Peyer's patch (tissue), 4 donors: ENCODE measurements at regions not wholly inside any gene's neighbourhood (a gene's known extent, or its start where the extent isn't known, plus 50 kb on each side); places are given as distances from the start of the nearest gene placed in this dataset.

Experiments used
- DNase-seq, 3 donors: peaks; one replicate each; pipeline ENCODE4 v3.0.0-alpha.2; 2017 to 2019
- H3K27ac ChIP-seq, 4 donors: fragments of 200-600 bp; sonication (generic); one replicate each; pipeline ENCODE4 v1.5.1; 2016 to 2019
- H3K27me3 ChIP-seq, 2 donors: fragments of 200-600 bp; sonication (generic); one replicate each; pipeline ENCODE4 v1.5.1; 2019
- H3K36me3 ChIP-seq, 3 donors: fragments of 200-600 bp; sonication (generic); one replicate each; pipeline ENCODE4 v1.5.1; 2016 to 2019
- H3K4me1 ChIP-seq, 4 donors: fragments of 200-600 bp; sonication (generic); one replicate each; pipeline ENCODE4 v1.5.1; 2016 to 2019
- H3K4me3 ChIP-seq, 4 donors: fragments of 200-600 bp; sonication (generic); 1 replicate in 3 of 4; 2 replicates in 1 of 4; pipeline ENCODE4 v1.5.1; 2016 to 2019; ENCODE audit warnings: mild to moderate bottlenecking in 1 of 4
- H3K9me3 ChIP-seq, 4 donors: fragments of 200-600 bp; sonication (generic); one replicate each; pipeline ENCODE4 v1.5.1; 2016 to 2019; ENCODE audit warnings: mild to moderate bottlenecking in 1 of 4
- CTCF ChIP-seq, 6 experiments: fragments of 450-650 bp in 4 of 6; fragments of 200-600 bp in 2 of 6; sonication (generic) in 1 of 6; IDR thresholded peaks; one replicate each; pipeline ENCODE4 v1.5.1; 2017 to 2019; ENCODE audit warnings: antibody characterized with exemption in 6 of 6, mild to moderate bottlenecking in 3 of 6, moderate library complexity in 1 of 6
- POLR2A ChIP-seq, 2 donors: fragments of 450-650 bp; IDR thresholded peaks; one replicate each; pipeline ENCODE4 v1.5.1; 2017; ENCODE audit warnings: antibody characterized with exemption in 2 of 2, mild to moderate bottlenecking in 2 of 2, moderate library complexity in 2 of 2

DNA sequence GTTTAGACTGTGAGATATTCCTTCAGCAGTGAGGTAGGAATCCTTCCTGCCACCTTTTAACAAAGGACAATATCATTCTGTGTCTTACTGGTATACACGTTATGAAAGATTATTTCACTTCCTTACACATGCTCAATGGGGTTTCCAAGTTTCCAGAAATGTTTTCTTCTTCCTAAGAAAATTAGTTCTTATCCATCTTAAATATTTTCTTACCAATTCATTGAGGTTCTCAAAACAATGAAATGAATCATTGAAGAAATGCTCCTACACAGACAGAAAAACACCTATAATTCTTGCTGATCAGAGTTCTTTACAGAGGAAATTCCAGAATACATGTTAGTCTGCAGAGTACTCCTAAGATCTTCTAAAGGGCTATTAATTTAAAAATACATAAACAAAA, 51.4 kb upstream of the SEC61G start:
- H3K4me1 ChIP-seq: no peaks in the 10 kb centered on the region
- no peaks in the 10 kb centered on the region for H3K9me3 ChIP-seq
- no peak overlapping the region for H3K27ac ChIP-seq
- no peaks in the 10 kb centered on the region for H3K36me3 ChIP-seq
- H3K4me3 ChIP-seq: no peak overlapping the region
- H3K27me3 ChIP-seq: no peaks in the 10 kb centered on the region
- TF ChIP-seq CTCF (IDR thresholded peaks at IDR 0.05) (no peak), POLR2A (IDR thresholded peaks at IDR 0.05) (no peak)
- no peak for DNase-seq

- DNase-seq: no peak
- TF ChIP-seq POLR2A (IDR thresholded peaks at IDR 0.05) (no peak), CTCF (IDR thresholded peaks at IDR 0.05) (no peak)
- Histone ChIP-seq H3K36me3 (no peaks in the 10 kb centered on the region), H3K4me1 (no peaks in the 10 kb centered on the region), H3K4me3 (no peak overlapping the region), H3K9me3 (no peaks in the 10 kb centered on the region), H3K27ac (peak overlapping the region in 1 of 4 donors; percentile 40), H3K27me3 (no peaks in the 10 kb centered on the region)
Measured at GRCh38 chr7:54811041-54811845, 52.2 kb upstream of the SEC61G start.

DNA sequence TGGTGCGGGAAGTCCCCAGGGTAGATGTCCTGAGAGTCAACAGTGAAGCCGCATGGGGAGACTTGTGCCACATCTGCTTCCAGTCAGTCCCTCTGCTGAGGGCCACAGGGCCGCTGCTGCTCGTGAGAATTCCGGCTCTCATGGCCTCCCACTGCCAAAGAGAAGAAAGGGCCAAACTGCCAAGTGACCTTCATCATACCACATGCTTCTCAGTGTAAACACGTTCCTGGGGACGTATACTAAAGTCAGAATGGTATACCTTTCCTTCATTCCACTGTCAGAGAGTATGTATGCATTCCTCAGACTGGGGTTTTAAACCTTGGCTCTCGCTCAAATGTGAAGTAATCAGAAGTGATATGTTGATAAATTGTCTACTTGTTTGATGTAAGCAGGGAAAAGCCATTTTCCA, 52.8 kb upstream of the SEC61G start:
- Histone ChIP-seq H3K27me3 (no peaks in the 10 kb centered on the region), H3K36me3 (no peaks in the 10 kb centered on the region), H3K9me3 (no peaks in the 10 kb centered on the region), H3K27ac (peak overlapping the region in 1 of 4 donors; percentile 40), H3K4me3 (no peak overlapping the region), H3K4me1 (no peaks in the 10 kb centered on the region)
- DNase-seq: no peak
- TF ChIP-seq POLR2A (IDR thresholded peaks at IDR 0.05) (no peak), CTCF (IDR thresholded peaks at IDR 0.05) (no peak)

DNA sequence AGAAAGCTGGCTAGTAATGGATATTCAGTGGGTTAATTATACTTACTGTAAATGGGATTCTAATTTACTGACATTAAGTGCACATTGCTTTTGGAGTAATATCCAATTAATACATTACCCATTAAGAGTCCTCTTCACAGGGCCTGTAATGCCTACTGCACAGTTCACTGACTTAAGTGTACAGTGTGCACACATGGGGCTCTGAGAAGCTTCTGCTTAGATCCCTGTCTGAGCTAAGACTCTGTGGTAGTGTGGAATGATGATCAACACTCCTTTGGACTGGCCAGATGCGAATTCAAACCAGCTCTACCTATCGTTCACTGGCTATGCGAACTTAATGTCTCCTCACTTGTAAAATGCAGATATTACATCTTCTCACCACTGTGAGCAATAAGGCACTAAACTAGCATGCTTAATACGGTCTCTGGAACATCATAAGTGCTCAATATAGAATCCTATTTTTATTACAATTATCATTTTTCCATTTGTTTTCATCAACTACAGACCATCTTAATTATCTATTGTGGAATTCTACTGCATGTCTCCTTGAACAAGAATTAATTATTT, 53.8 kb upstream of the SEC61G start:
- no peak overlapping the region for H3K4me3 ChIP-seq
- no peaks in the 10 kb centered on the region for H3K4me1 ChIP-seq
- no peaks in the 10 kb centered on the region for H3K9me3 ChIP-seq
- no peak for TF ChIP-seq POLR2A (IDR thresholded peaks at IDR 0.05)
- no peaks in the 10 kb centered on the region for H3K36me3 ChIP-seq
- H3K27me3 ChIP-seq: no peaks in the 10 kb centered on the region
- H3K27ac ChIP-seq: no peak overlapping the region
- no peak for DNase-seq

DNA sequence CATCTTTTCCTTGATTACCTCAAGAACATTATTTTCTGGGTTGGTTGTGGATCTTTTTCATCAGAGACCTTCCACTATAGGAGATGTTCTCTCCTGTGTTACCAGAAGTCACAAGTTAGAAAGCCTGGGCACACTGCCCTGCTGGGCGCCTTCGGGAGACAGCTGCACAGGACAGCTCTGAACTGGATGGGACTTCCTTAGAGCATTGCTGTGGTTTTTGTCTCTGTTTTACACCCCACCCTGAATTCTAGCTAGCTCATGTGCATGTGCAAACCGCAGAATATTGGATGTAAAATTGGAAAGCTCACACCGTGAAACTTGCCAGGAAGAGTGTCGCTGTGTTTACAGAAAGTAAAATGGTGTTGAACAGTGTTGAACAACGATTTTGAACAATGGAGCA, 54.4 kb upstream of the SEC61G start:
- Histone ChIP-seq H3K4me1 (no peaks in the 10 kb centered on the region), H3K27me3 (no peaks in the 10 kb centered on the region)

More for the DNA sequence above, 54.4 kb upstream of the SEC61G start:
- H3K27ac ChIP-seq: no peak overlapping the region
- DNase-seq: no peak
- H3K36me3 ChIP-seq: no peaks in the 10 kb centered on the region
- H3K4me3 ChIP-seq: no peak overlapping the region
- no peak for TF ChIP-seq POLR2A (IDR thresholded peaks at IDR 0.05)
- TF ChIP-seq CTCF (IDR thresholded peaks at IDR 0.05): no peak
- no peaks in the 10 kb centered on the region for H3K9me3 ChIP-seq
